Activated CD4-positive, alpha-beta T cell treated with anti-CD3 and anti-CD28 coated beads, Interleukin-2, amount 10 ng/mL, durations not matched to agents 7 days and 5 days (primary cell): ENCODE measurements at regions not wholly inside any gene's neighbourhood (a gene's known extent, or its start where the extent isn't known, plus 50 kb on each side); places are given as distances from the start of the nearest gene placed in this dataset.

Experiments
- CTCF ChIA-PET: fragments of 350-600 bp; sonication (Branson Sonifier 250); formaldehyde crosslinking; loops from one replicate; lab custom pipeline; 2021; ENCODE audit warnings: antibody characterized with exemption; lab: Charles Lee
- POLR2A ChIA-PET: fragments of 350-600 bp; sonication (Branson Sonifier 250); formaldehyde crosslinking; loops from one replicate; lab custom pipeline; 2021; ENCODE audit warnings: antibody characterized with exemption; lab: Charles Lee
- DNase-seq: peaks from one replicate; pipeline ENCODE4 v3.0.0-alpha.2; 2020
- H3K27ac Mint-ChIP-seq: one replicate; pipeline ENCODE4 v1.8.0; 2021; ENCODE audit warnings: mild to moderate bottlenecking, moderate library complexity, mixed read lengths
- H3K27me3 Mint-ChIP-seq: one replicate; pipeline ENCODE4 v1.8.0; 2021; ENCODE audit warnings: mixed read lengths
- H3K36me3 Mint-ChIP-seq: one replicate; pipeline ENCODE4 v1.8.0; 2021; ENCODE audit warnings: low read depth, mixed read lengths
- H3K4me1 Mint-ChIP-seq: one replicate; pipeline ENCODE4 v1.8.0; 2021; ENCODE audit warnings: mixed read lengths
- H3K4me3 Mint-ChIP-seq: one replicate; pipeline ENCODE4 v1.8.0; 2021; ENCODE audit warnings: mild to moderate bottlenecking, moderate library complexity, mixed read lengths
- H3K9me3 Mint-ChIP-seq: one replicate; pipeline ENCODE4 v1.8.0; 2021; ENCODE audit warnings: mixed read lengths

- CTCF ChIA-PET: interaction anchor here (0.6 kb wide), 1 partner anchor 1855 kb away, joined by 3 read pairs; no protein-coding TSS in a partner anchor
- Mint-ChIP-seq H3K4me3 (no peak overlapping the region), H3K4me1 (no peaks in the 10 kb centered on the region), H3K36me3 (no peaks in the 10 kb centered on the region), H3K27me3 (no peaks in the 10 kb centered on the region), H3K9me3 (peaks cover 16% of the 10 kb centered on the region), H3K27ac (no peak overlapping the region)
- DNase-seq: no peak
- POLR2A ChIA-PET: no interaction called here
These were observed 163.2 kb upstream of the ARID1B start for GRCh38 chr6:156613996-156614395.

- POLR2A ChIA-PET: no interaction called here
- H3K27me3 Mint-ChIP-seq: peaks cover 2% of the 10 kb centered on the region
- no peak overlapping the region for H3K27ac Mint-ChIP-seq
- no peak overlapping the region for H3K4me3 Mint-ChIP-seq
- no peaks in the 10 kb centered on the region for H3K4me1 Mint-ChIP-seq
- DNase-seq: no peak
- peaks cover 16% of the 10 kb centered on the region for H3K9me3 Mint-ChIP-seq
- CTCF ChIA-PET: no interaction called here
- no peaks in the 10 kb centered on the region for H3K36me3 Mint-ChIP-seq
These were observed 164.8 kb upstream of the ARID1B start for GRCh38 chr6:156612361-156612760.

GRCh38 chr6:156602066-156602385 lies 175.2 kb upstream of the ARID1B start:
- ChIA-PET POLR2A (no interaction called here), CTCF (no interaction called here)
- Mint-ChIP-seq H3K9me3 (peaks cover 6% of the 10 kb centered on the region), H3K36me3 (no peaks in the 10 kb centered on the region), H3K4me1 (no peaks in the 10 kb centered on the region), H3K4me3 (no peak overlapping the region), H3K27me3 (peaks cover 3% of the 10 kb centered on the region), H3K27ac (no peak overlapping the region)
- no peak for DNase-seq

- ChIA-PET CTCF (interaction anchor here (0.5 kb wide), 1 partner anchor 229 kb away, joined by 3 read pairs; no protein-coding TSS in a partner anchor), POLR2A (no interaction called here)
- H3K4me3 Mint-ChIP-seq: no peak overlapping the region
- no peak overlapping the region for H3K27ac Mint-ChIP-seq
- H3K9me3 Mint-ChIP-seq: peaks cover 6% of the 10 kb centered on the region
- no peaks in the 10 kb centered on the region for H3K4me1 Mint-ChIP-seq
- DNase-seq: no peak
- H3K27me3 Mint-ChIP-seq: peaks cover 3% of the 10 kb centered on the region
- H3K36me3 Mint-ChIP-seq: no peaks in the 10 kb centered on the region
These were observed 175.8 kb upstream of the ARID1B start for GRCh38 chr6:156601152-156602065.

- H3K27ac Mint-ChIP-seq: no peak overlapping the region
- H3K36me3 Mint-ChIP-seq: no peaks in the 10 kb centered on the region
- DNase-seq: no peak
- no peaks in the 10 kb centered on the region for H3K4me1 Mint-ChIP-seq
- H3K9me3 Mint-ChIP-seq: peaks cover 4% of the 10 kb centered on the region
- CTCF ChIA-PET: interaction anchor here (0.5 kb wide), 1 partner anchor 230 kb away, joined by 3 read pairs; no protein-coding TSS in a partner anchor
- POLR2A ChIA-PET: no interaction called here
- H3K27me3 Mint-ChIP-seq: peaks cover under 1% of the 10 kb centered on the region
- H3K4me3 Mint-ChIP-seq: no peak overlapping the region
These were observed 176.5 kb upstream of the ARID1B start for GRCh38 chr6:156600678-156601077.

GRCh38 chr6:156599978-156600590 lies 177.1 kb upstream of the ARID1B start:
- Mint-ChIP-seq H3K4me3 (no peak overlapping the region), H3K4me1 (no peaks in the 10 kb centered on the region), H3K27me3 (no peaks in the 10 kb centered on the region), H3K9me3 (peaks cover 4% of the 10 kb centered on the region), H3K27ac (no peak overlapping the region), H3K36me3 (no peaks in the 10 kb centered on the region)
- ChIA-PET POLR2A (no interaction called here), CTCF (interaction anchor here (0.7 kb wide), 1 partner anchor 64 kb away, joined by 3 read pairs; no protein-coding TSS in a partner anchor)
- DNase-seq: no peak

GRCh38 chr6:156599366-156599765 lies 177.8 kb upstream of the ARID1B start:
- Mint-ChIP-seq H3K4me1 (no peaks in the 10 kb centered on the region), H3K36me3 (no peaks in the 10 kb centered on the region), H3K27ac (no peak overlapping the region), H3K4me3 (no peak overlapping the region), H3K9me3 (peaks cover 1% of the 10 kb centered on the region), H3K27me3 (no peaks in the 10 kb centered on the region)
- no peak for DNase-seq
- ChIA-PET POLR2A (no interaction called here), CTCF (no interaction called here)

GRCh38 chr6:156598855-156599180 lies 178.4 kb upstream of the ARID1B start:
- no peak for DNase-seq
- POLR2A ChIA-PET: no interaction called here
- no peaks in the 10 kb centered on the region for H3K27me3 Mint-ChIP-seq
- no peaks in the 10 kb centered on the region for H3K4me1 Mint-ChIP-seq
- H3K4me3 Mint-ChIP-seq: no peak overlapping the region
- H3K36me3 Mint-ChIP-seq: no peaks in the 10 kb centered on the region
- no peaks in the 10 kb centered on the region for H3K9me3 Mint-ChIP-seq
- no peak overlapping the region for H3K27ac Mint-ChIP-seq
- CTCF ChIA-PET: no interaction called here

- ChIA-PET POLR2A (no interaction called here), CTCF (no interaction called here)
- no peak overlapping the region for H3K4me3 Mint-ChIP-seq
- no peaks in the 10 kb centered on the region for H3K4me1 Mint-ChIP-seq
- H3K27me3 Mint-ChIP-seq: no peaks in the 10 kb centered on the region
- H3K36me3 Mint-ChIP-seq: no peaks in the 10 kb centered on the region
- no peaks in the 10 kb centered on the region for H3K9me3 Mint-ChIP-seq
- DNase-seq: no peak
- H3K27ac Mint-ChIP-seq: no peak overlapping the region
These were observed 178.9 kb upstream of the ARID1B start for GRCh38 chr6:156598071-156598854.

GRCh38 chr6:156597095-156597494 lies 180.1 kb upstream of the ARID1B start:
- no peaks in the 10 kb centered on the region for H3K9me3 Mint-ChIP-seq
- ChIA-PET POLR2A (no interaction called here), CTCF (no interaction called here)
- DNase-seq: no peak
- no peaks in the 10 kb centered on the region for H3K36me3 Mint-ChIP-seq
- H3K27me3 Mint-ChIP-seq: no peaks in the 10 kb centered on the region
- no peak overlapping the region for H3K27ac Mint-ChIP-seq
- no peak overlapping the region for H3K4me3 Mint-ChIP-seq
- no peaks in the 10 kb centered on the region for H3K4me1 Mint-ChIP-seq

- Mint-ChIP-seq H3K4me3 (no peak overlapping the region), H3K27me3 (peaks cover 6% of the 10 kb centered on the region), H3K9me3 (no peaks in the 10 kb centered on the region), H3K4me1 (no peaks in the 10 kb centered on the region), H3K27ac (no peak overlapping the region), H3K36me3 (no peaks in the 10 kb centered on the region)
- no peak for DNase-seq
- ChIA-PET CTCF (no interaction called here), POLR2A (no interaction called here)
These were observed 181.7 kb upstream of the ARID1B start for GRCh38 chr6:156595476-156595875.

- ChIA-PET POLR2A (no interaction called here), CTCF (no interaction called here)
- no peak for DNase-seq
- H3K4me1 Mint-ChIP-seq: no peaks in the 10 kb centered on the region
- H3K4me3 Mint-ChIP-seq: no peak overlapping the region
- no peak overlapping the region for H3K27ac Mint-ChIP-seq
- no peaks in the 10 kb centered on the region for H3K36me3 Mint-ChIP-seq
- peaks cover 6% of the 10 kb centered on the region for H3K27me3 Mint-ChIP-seq
- no peaks in the 10 kb centered on the region for H3K9me3 Mint-ChIP-seq
These were observed 183.3 kb upstream of the ARID1B start for GRCh38 chr6:156593893-156594292.

- no peaks in the 10 kb centered on the region for H3K36me3 Mint-ChIP-seq
- H3K4me3 Mint-ChIP-seq: no peak overlapping the region
- H3K9me3 Mint-ChIP-seq: no peaks in the 10 kb centered on the region
- ChIA-PET CTCF (no interaction called here), POLR2A (no interaction called here)
- peaks cover 6% of the 10 kb centered on the region for H3K27me3 Mint-ChIP-seq
- H3K4me1 Mint-ChIP-seq: no peaks in the 10 kb centered on the region
- H3K27ac Mint-ChIP-seq: no peak overlapping the region
- no peak for DNase-seq
These were observed 184.1 kb upstream of the ARID1B start for GRCh38 chr6:156593127-156593526.
